ENCODE measurements at regions not wholly inside any gene's neighbourhood (a gene's known extent, or its start where the extent isn't known, plus 50 kb on each side); places are given as distances from the start of the nearest gene placed in this dataset.
A peak's percentile ranks its signal among the peaks of the same experiment; 100 is the strongest.

DNA sequence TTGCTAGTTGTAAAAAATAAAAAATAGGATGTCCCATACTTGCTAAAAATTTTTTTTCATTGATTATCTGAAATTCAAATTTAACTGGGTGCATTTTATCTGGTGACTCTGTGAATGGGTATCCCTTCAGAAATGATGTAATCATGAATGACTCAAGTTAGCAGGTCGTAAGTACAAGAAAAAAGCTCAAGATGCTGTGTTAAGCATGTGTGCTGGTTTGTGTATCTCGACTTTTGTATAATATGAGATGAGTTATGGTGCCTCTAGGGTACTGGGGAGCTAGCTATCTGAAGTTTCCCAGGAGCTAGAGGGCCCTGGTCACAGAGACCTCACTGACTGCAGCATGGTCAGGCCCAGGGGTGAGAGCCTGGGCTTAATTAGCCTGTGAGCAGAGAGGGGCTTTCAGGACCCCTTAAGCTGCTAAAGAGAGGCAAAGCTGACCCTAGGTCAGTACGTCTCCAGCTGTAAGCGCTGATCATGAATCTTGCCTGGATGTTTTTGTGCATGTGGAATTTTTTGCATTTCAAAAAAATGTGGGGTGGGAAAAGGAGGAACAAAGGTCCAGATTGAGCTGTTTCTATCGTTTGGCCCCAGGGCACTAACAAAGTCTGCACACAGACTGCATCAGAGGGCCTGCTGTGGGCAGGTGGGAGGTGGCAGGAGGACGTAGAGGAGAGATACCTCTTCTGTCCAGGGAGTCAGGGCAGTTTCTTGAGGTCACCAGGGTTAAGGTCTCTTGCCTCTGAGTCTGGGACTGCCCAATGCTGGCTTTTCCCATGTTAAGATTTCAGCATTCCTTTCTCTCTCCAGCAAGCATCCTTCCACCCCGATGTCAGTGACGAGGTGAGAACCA, 233.2 kb upstream of the TPM1 start:
- no peaks in the 10 kb centered on the region for H3K9me3 Mint-ChIP-seq
- ATAC-seq (replicated peaks) (no peak), DNase-seq (no peak)
- no peaks in the 10 kb centered on the region for H3K36me3 Mint-ChIP-seq
- H3K27me3 Mint-ChIP-seq: no peaks in the 10 kb centered on the region
- H3K27ac Mint-ChIP-seq: no peak overlapping the region
- no peak overlapping the region for H3K4me3 Mint-ChIP-seq
- H3K4me1 Mint-ChIP-seq: no peaks in the 10 kb centered on the region

DNA sequence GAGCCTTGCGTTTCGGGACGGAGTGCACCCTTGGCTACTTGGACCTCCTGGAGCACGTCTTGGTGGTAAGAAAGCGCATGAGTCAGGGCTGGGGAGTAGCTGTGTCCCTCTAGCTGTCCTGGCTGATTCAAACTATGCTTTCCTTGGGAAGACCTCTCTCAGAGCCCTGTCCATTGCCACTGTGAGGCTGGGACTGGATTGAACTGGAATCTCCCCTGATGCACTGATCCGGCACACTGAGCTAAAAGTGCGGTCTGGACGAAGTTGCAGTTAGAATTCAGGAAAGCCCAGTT, 232.6 kb upstream of the TPM1 start:
- H3K36me3 Mint-ChIP-seq: no peaks in the 10 kb centered on the region
- ATAC-seq (replicated peaks): no peak
- no peaks in the 10 kb centered on the region for H3K27me3 Mint-ChIP-seq
- H3K27ac Mint-ChIP-seq: no peak overlapping the region
- no peaks in the 10 kb centered on the region for H3K4me1 Mint-ChIP-seq
- no peak overlapping the region for H3K4me3 Mint-ChIP-seq
- DNase-seq: no peak
- no peaks in the 10 kb centered on the region for H3K9me3 Mint-ChIP-seq

DNA sequence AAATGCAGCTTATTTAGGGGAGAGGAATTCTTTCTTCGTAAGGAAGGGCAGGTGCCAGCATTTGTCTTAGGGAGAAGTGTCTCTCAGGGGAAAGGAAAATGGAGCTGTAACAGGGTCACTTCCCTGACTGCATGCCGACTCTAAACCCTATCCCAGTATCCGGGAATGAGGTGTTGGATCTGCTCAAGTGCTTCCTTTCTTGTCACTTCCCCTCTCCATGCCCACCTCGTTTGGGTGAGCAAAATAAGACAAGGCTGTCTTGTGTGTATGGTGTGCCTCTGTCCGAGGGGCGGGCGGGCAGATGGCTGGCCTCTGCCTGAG, 230.1 kb upstream of the TPM1 start:
- no peaks in the 10 kb centered on the region for H3K9me3 Mint-ChIP-seq
- ATAC-seq (replicated peaks): no peak
- H3K36me3 Mint-ChIP-seq: no peaks in the 10 kb centered on the region
- H3K4me3 Mint-ChIP-seq: no peak overlapping the region
- H3K4me1 Mint-ChIP-seq: no peaks in the 10 kb centered on the region
- DNase-seq: no peak
- H3K27me3 Mint-ChIP-seq: no peaks in the 10 kb centered on the region
- H3K27ac Mint-ChIP-seq: no peak overlapping the region

DNA sequence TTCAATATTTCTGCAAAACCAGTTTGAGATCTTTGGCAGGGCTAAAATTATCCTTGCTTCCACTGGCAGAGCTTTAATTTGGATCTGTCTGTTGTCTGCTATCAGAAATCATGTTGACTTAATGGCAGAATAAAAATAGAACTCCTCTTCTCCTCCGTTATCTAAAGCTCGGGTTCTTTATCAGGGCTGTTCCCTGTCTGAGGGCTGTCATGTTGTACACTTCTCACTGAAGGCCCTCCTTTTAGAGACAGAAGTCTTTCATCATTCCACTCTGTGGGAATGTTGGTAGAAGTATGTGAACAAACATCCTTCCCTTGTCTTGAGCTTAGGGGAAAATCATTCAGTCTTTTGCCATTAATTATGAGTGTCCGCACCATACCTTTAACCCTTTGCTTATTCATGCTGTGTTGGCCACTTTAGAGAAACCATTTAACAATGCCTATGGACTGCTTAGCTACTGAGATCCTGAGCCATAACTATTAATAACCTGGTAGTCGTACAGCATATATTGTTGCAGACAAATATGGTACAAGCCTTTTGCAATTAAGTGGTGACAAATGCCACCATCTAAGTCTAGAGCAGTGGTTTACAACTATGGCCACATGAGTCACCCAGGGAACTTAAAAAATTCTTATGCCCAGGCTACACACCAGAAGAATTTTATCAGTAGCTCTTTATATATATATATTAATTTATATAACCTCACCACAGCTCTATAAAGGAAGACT, 226.0 kb upstream of the TPM1 start:
- Mint-ChIP-seq H3K27me3 (peaks cover 0 to 5% of the 10 kb centered on the region in 2 donors), H3K27ac (no peak overlapping the region), H3K36me3 (no peaks in the 10 kb centered on the region), H3K4me3 (no peak overlapping the region), H3K9me3 (no peaks in the 10 kb centered on the region), H3K4me1 (no peaks in the 10 kb centered on the region)
- ATAC-seq (replicated peaks) (no peak), DNase-seq (no peak)

DNA sequence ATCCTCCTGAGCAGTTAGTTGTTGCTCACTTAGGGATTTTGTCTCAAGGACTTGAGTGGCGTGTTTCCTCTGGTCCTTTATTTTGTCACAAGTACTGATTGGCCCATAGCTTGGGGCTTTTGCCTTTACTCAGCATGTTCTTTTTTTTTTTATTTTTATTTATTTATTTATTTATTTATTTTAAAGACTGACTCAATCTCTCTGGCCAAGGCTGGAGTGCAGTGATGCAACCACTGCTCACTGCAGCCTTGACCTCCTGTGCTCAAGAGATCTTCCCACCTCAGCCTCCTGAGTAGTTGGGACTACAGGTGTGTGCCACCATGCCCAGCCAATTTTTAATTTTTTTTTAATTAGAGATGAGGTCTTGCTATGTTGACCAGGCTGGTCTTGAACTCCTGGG, 223.9 kb upstream of the TPM1 start:
- H3K4me3 Mint-ChIP-seq: no peak overlapping the region
- no peaks in the 10 kb centered on the region for H3K36me3 Mint-ChIP-seq
- DNase-seq (no peak), ATAC-seq (replicated peaks) (no peak)
- H3K9me3 Mint-ChIP-seq: no peaks in the 10 kb centered on the region
- H3K27ac Mint-ChIP-seq: no peak overlapping the region
- H3K27me3 Mint-ChIP-seq: peaks cover 0 to 5% of the 10 kb centered on the region in 2 donors
- H3K4me1 Mint-ChIP-seq: no peaks in the 10 kb centered on the region

DNA sequence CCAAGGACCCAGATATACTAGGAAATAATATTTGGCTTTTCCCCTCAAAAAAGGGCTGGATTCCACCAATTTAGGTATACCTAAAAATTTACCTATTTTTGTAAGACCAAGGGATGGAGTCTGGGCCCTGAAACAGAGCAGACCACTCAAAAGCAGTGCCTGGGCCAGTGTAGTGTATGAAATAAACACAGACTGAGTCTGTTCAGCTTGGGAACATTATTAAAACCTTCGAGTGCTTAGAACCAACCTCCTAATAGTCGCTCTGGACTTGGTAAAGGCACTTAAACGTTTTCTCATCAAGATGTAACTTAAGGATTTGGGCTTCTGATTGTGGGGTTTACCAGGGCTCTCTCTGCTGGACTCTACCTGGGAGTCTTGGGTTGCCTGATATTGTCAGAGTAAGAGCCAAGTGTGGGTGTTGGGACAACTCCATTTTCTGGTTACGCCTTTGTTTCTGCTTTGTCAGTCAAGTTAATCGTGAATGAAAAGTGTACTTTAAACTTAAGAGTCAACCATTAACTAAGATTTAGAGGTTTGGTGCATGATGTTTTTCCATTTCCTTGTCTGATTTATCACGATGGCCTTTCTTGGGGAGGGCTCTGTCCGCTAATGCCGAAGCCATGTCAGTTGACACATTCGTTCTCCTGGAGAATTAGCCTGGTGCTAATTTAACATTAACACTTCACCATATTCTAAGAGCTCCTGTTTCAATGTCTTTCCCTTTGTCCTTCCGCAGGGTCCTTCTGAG, 221.0 kb upstream of the TPM1 start:
- no peaks in the 10 kb centered on the region for H3K36me3 Mint-ChIP-seq
- ATAC-seq (replicated peaks) (no peak), DNase-seq (no peak)
- H3K4me1 Mint-ChIP-seq: no peaks in the 10 kb centered on the region
- no peak overlapping the region for H3K4me3 Mint-ChIP-seq
- peaks cover 0 to 9% of the 10 kb centered on the region in 2 donors for H3K27me3 Mint-ChIP-seq
- H3K9me3 Mint-ChIP-seq: no peaks in the 10 kb centered on the region
- H3K27ac Mint-ChIP-seq: no peak overlapping the region

DNA sequence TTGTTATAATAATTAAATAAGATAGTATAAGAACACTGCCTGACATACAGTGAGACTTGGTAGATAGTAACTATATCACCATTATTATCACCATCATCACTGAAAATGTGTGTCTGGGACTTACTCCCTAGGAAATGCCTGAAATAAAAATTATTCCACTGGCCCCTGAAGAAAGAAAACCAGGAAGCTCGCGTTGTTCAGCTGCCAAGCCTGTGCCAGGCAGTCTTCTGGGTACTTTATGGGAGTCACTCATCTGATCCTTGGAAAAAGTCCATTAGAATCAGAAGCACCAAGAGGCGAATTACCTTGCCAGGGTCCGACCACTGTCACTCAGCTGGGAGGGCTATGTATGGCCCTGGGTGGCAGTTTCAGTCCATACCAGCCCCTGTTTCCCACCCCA, 220.3 kb upstream of the TPM1 start:
- H3K27me3 Mint-ChIP-seq: peaks cover 6 to 14% of the 10 kb centered on the region in 2 donors
- no peaks in the 10 kb centered on the region for H3K4me1 Mint-ChIP-seq
- H3K4me3 Mint-ChIP-seq: no peak overlapping the region
- DNase-seq: no peak
- H3K36me3 Mint-ChIP-seq: no peaks in the 10 kb centered on the region
- H3K9me3 Mint-ChIP-seq: no peaks in the 10 kb centered on the region
- H3K27ac Mint-ChIP-seq: no peak overlapping the region
- no peak for ATAC-seq (replicated peaks)

DNA sequence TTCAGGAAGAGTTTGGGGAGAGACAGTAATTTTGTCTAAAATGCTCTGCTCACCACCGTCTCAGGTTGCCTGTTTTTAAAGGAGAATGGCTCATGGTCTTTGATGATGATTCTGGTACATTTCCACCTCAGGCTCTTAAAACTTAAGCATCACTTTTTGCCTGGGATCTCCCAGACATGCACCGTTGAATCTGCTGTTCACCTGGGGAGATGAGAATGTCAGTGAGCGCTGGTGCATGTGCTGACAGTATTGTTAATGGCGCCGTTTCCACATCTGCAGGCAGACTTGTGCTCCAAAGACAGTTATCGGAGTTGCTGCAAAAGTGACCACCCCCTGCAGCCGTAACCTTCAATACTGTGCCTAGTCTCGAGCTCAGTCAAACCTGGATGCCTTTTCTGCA, 219.0 kb upstream of the TPM1 start:
- Mint-ChIP-seq H3K36me3 (no peaks in the 10 kb centered on the region), H3K9me3 (no peaks in the 10 kb centered on the region), H3K27ac (no peak overlapping the region), H3K4me1 (no peaks in the 10 kb centered on the region), H3K4me3 (no peak overlapping the region), H3K27me3 (peaks cover 7 to 14% of the 10 kb centered on the region in 2 donors)
- ATAC-seq (replicated peaks): no peak
- DNase-seq: no peak

DNA sequence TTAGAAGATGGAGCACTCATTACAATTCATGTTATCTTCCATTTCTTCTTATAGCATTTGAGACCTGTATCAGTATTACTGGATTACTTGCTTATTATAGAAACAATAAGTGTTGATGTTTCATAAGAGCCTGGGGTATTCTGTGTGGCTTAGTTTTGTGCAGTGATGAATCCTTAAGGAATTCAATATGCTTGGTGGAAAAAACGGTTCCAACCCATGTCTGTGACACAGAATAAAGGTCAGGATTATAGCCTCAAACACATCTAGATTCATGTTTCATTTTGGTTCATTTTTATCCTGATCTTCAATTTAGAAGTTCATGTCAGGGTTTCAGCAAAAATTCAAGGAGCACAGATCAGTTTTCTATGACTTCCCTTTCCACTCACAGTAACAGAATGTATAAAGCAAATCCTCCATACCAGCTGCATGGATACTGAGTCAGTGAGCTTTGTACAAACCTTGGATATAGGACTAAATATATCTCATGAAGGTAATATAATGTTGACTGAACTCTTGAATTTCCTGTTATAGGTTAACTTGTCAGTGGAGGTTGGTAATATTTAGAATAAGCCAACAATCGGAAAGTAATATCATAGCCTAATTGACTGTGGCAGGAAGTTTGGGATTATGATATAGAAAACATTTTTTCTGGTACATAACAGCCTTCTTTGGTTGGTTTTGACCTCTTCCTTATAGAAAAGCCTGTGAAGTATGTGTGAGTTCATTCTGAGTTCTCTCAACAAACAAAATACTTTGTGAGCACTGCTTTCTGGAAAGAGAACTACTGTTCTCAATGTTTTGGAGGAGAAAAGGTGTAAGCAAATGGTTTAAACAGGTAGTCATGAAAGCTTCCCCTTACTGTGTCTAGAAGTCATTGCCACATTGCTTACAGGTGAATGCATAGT, 218.2 kb upstream of the TPM1 start:
- H3K36me3 Mint-ChIP-seq: no peaks in the 10 kb centered on the region

DNA sequence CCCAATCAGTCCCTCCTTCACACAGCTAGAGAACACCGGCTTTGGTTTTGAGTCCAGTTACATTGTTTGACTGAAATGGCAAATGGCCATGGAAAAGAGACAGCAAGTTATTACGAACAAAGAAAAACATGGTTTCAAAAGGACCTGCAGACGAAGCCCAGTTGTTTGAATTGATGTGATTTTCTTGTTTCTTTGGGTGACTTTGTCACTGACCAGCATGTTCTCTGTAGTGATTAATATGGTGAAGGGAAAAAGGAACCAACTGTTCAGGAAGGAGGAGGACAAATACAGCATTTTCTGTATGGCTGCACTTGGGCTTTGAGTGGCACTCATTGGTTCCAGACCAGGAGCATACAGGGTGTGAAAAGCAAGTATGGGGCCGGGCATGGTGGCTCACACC, 217.4 kb upstream of the TPM1 start:
- no peak for ATAC-seq (replicated peaks)
- no peak for DNase-seq
- Mint-ChIP-seq H3K36me3 (no peaks in the 10 kb centered on the region), H3K4me1 (peaks cover 0 to 2% of the 10 kb centered on the region in 2 donors), H3K27ac (no peak overlapping the region), H3K27me3 (peaks cover 7 to 9% of the 10 kb centered on the region in 2 donors), H3K9me3 (peaks cover 2 to 3% of the 10 kb centered on the region in 2 donors), H3K4me3 (no peak overlapping the region)

More for the DNA sequence above, 218.2 kb upstream of the TPM1 start:
- H3K4me1 Mint-ChIP-seq: peaks cover 0 to 2% of the 10 kb centered on the region in 2 donors
- H3K9me3 Mint-ChIP-seq: peaks cover 2 to 3% of the 10 kb centered on the region in 2 donors
- ATAC-seq (replicated peaks) (no peak), DNase-seq (no peak)
- no peak overlapping the region for H3K4me3 Mint-ChIP-seq
- peaks cover 7 to 14% of the 10 kb centered on the region in 2 donors for H3K27me3 Mint-ChIP-seq
- H3K27ac Mint-ChIP-seq: no peak overlapping the region

DNA sequence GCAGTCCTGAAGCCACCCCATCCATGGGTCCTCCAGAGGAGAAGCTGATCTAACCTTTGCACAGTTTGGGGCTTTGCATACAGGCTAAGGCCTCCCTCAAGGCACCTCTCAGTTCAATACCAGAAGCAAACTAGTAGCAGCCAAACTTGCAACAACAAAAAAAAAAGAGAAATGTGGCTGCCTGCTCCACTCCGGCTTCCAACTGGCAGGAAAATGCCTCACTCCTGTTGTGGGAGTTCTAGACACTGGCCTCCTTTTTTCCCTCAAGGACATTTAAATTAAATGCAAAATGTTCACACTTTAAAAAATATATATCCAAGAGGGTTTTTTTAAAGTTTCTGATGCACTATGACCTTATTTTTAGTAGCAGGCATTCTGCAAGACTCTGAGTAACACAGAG, 216.0 kb upstream of the TPM1 start:
- no peak for DNase-seq
- Mint-ChIP-seq H3K4me3 (no peak overlapping the region), H3K27ac (no peak overlapping the region), H3K4me1 (peaks cover 0 to 2% of the 10 kb centered on the region in 2 donors), H3K27me3 (peaks cover 9 to 14% of the 10 kb centered on the region in 2 donors), H3K36me3 (no peaks in the 10 kb centered on the region), H3K9me3 (peaks cover 2 to 3% of the 10 kb centered on the region in 2 donors)
- ATAC-seq (replicated peaks): no peak

DNA sequence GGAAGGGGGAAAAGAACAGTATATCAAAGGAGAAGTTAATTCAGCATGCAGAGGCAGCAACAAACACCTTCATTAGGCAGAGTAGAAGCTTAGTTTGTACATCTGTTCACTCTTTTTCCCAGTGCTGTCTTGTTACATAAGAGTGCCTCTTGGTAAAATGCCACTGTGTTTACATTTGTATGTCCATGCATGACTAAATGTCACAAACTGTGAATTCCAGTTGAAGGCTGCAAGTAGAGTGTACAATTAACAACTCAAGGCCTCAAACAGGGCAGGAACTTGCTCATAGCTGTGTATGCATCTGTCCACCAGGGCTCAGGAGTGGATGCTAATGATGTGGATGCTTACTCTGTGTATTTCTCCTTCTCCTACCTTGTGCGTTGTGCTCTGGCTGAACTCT, 214.2 kb upstream of the TPM1 start:
- Mint-ChIP-seq H3K4me1 (peaks cover 0 to 2% of the 10 kb centered on the region in 2 donors), H3K4me3 (no peak overlapping the region), H3K27ac (peak overlapping the region; percentile 59), H3K27me3 (peaks cover 9 to 14% of the 10 kb centered on the region in 2 donors), H3K9me3 (peaks cover 2 to 3% of the 10 kb centered on the region in 2 donors), H3K36me3 (no peaks in the 10 kb centered on the region)
- ATAC-seq (replicated peaks) (no peak), DNase-seq (no peak)

DNA sequence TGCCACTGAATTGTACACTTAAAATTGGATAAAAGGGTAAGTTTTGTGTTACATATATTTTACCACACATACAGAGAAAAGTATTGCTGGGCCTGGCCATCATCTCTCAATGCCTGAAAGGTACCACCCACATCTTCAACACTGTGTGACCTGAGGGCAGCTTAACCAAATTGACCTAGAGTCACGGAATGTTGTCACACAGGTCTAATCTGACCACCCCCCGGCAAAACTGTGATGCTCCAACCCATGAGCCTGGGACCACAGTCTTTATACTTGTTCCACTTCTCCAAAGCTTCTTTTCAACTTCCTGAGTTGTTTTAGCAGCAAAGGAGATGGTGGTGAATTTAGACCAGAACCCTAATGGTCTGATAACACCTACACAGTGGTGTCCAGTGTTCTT, 210.3 kb upstream of the TPM1 start:
- no peak overlapping the region for H3K27ac Mint-ChIP-seq
- peaks cover 2 to 3% of the 10 kb centered on the region in 2 donors for H3K9me3 Mint-ChIP-seq
- no peak for DNase-seq
- H3K4me1 Mint-ChIP-seq: peaks cover 0 to 2% of the 10 kb centered on the region in 2 donors
- H3K27me3 Mint-ChIP-seq: peaks cover 4 to 8% of the 10 kb centered on the region in 2 donors
- no peak overlapping the region for H3K4me3 Mint-ChIP-seq
- ATAC-seq (replicated peaks): no peak
- H3K36me3 Mint-ChIP-seq: no peaks in the 10 kb centered on the region

DNA sequence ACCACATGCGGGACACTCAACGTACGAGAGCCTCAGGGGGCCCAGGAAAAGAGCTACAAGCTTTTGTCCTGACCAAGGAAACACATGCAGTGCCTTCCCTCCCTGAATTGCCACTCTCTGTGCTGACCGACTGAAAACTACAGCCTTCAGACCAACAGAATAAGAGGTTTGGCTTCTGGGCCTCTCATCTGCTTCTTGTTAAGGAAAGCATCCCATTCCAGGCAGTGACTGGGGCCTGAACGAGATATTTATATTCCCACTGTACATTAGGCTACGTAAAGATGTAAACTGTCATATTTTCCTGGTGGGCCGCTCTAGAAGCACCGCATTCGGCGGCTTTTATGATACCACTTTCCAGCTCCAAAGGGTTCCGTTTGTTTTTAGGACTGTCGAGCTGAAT, 208.9 kb upstream of the TPM1 start:
- ATAC-seq (replicated peaks) (no peak), DNase-seq (no peak)
- Mint-ChIP-seq H3K4me3 (no peak overlapping the region), H3K4me1 (peaks cover 0 to 2% of the 10 kb centered on the region in 2 donors), H3K9me3 (peaks cover 2 to 3% of the 10 kb centered on the region in 2 donors), H3K27ac (no peak overlapping the region), H3K36me3 (no peaks in the 10 kb centered on the region), H3K27me3 (peaks cover 7 to 8% of the 10 kb centered on the region in 2 donors)
